ENCODE measurements at regions not wholly inside any gene's neighbourhood (a gene's known extent, or its start where the extent isn't known, plus 50 kb on each side); places are given as distances from the start of the nearest gene placed in this dataset.

GRCh38 chr2:75324861-75325284 is 125.6 kb upstream of the TACR1 start:
- TF ChIP-seq POLR2A (IDR thresholded peaks at IDR 0.05) (no peak), CTCF (IDR thresholded peaks at IDR 0.05) (no peak), POLR2AphosphoS5 (IDR thresholded peaks at IDR 0.05) (no peak), EP300 (IDR thresholded peaks at IDR 0.05) (no peak)

Measured in stomach (tissue), 4 donors.